NCI-H1417 treated with DMSO at 0.1 percent for 48 hours (cell line): ENCODE measurements at regions not wholly inside any gene's neighbourhood (a gene's known extent, or its start where the extent isn't known, plus 50 kb on each side); places are given as distances from the start of the nearest gene placed in this dataset.

Source experiments
- DNase-seq: peaks from one replicate; lab custom pipeline; 2025; lab: John Stamatoyannopoulos, UW

- DNase-seq = no peak
Observed at GRCh38 chr17:6325051-6325450, 109.9 kb downstream of the AIPL1 start.

- no peak for DNase-seq
Observed at GRCh38 chr17:6323626-6324356, 111.1 kb downstream of the AIPL1 start.

- no peak for DNase-seq
Observed at GRCh38 chr17:6322316-6322715, 112.6 kb downstream of the AIPL1 start.

GRCh38 chr17:6314311-6314710 lies 120.6 kb downstream of the AIPL1 start:
- no peak for DNase-seq

- DNase-seq = no peak
Observed at GRCh38 chr17:6313835-6314234, 121.1 kb downstream of the AIPL1 start.

GRCh38 chr17:6306820-6307219 lies 128.1 kb downstream of the AIPL1 start:
- no peak for DNase-seq

GRCh38 chr17:6305613-6306360 lies 129.1 kb downstream of the AIPL1 start:
- DNase-seq = no peak

- peak; percentile 22 for DNase-seq
Observed at GRCh38 chr17:6304894-6305612, 129.9 kb downstream of the AIPL1 start.

GRCh38 chr17:6303664-6304063 lies 131.3 kb downstream of the AIPL1 start:
- no peak for DNase-seq

GRCh38 chr17:6299275-6299674 lies 135.6 kb downstream of the AIPL1 start:
- DNase-seq = no peak

GRCh38 chr17:6297960-6298359 lies 137.0 kb downstream of the AIPL1 start:
- DNase-seq = no peak

GRCh38 chr17:6297119-6297518 lies 137.8 kb downstream of the AIPL1 start:
- no peak for DNase-seq

- no peak for DNase-seq
Observed at GRCh38 chr17:6290488-6291196, 144.3 kb downstream of the AIPL1 start.

GRCh38 chr17:6286233-6286632 lies 148.7 kb downstream of the AIPL1 start:
- DNase-seq = no peak

GRCh38 chr17:6285486-6285885 lies 149.4 kb downstream of the AIPL1 start:
- no peak for DNase-seq

GRCh38 chr17:6279659-6280058 lies 155.3 kb downstream of the AIPL1 start:
- no peak for DNase-seq

- no peak for DNase-seq
Observed at GRCh38 chr17:6278376-6278775, 156.5 kb downstream of the AIPL1 start.

GRCh38 chr17:6276711-6277110 lies 158.2 kb downstream of the AIPL1 start:
- DNase-seq = no peak

- DNase-seq = no peak
Observed at GRCh38 chr17:6274310-6274709, 160.6 kb downstream of the AIPL1 start.

- no peak for DNase-seq
Observed at GRCh38 chr17:6269478-6269877, 165.4 kb downstream of the AIPL1 start.

- DNase-seq = no peak
Observed at GRCh38 chr17:6261466-6261865, 173.5 kb downstream of the AIPL1 start.

GRCh38 chr17:6259899-6260298 lies 175.0 kb downstream of the AIPL1 start:
- no peak for DNase-seq
